Fibroblast of lung (primary cell): ENCODE measurements at regions not wholly inside any gene's neighbourhood (a gene's known extent, or its start where the extent isn't known, plus 50 kb on each side); places are given as distances from the start of the nearest gene placed in this dataset.

Source experiments
- EZH2 ChIP-seq: IDR thresholded peaks from 2 replicates; pipeline ENCODE4 v1.5.1; 2012; ENCODE audit warnings: low read length, control low read depth, mild to moderate bottlenecking; ENCODE audit errors: missing control alignments
- TF ChIP-seq, protein P1 (sequence below), 2 donors: IDR thresholded peaks in 1 of 2; conservative IDR thresholded peaks in 1 of 2; 1 replicate in 1 of 2; 2 replicates in 1 of 2; pipeline ENCODE4 v1.5.1; 2011 to 2012; ENCODE audit warnings: low read length in 2 of 2, control low read depth in 1 of 2, inconsistent platforms in 1 of 2, low read depth in 1 of 2, mild to moderate bottlenecking in 1 of 2

DNA sequence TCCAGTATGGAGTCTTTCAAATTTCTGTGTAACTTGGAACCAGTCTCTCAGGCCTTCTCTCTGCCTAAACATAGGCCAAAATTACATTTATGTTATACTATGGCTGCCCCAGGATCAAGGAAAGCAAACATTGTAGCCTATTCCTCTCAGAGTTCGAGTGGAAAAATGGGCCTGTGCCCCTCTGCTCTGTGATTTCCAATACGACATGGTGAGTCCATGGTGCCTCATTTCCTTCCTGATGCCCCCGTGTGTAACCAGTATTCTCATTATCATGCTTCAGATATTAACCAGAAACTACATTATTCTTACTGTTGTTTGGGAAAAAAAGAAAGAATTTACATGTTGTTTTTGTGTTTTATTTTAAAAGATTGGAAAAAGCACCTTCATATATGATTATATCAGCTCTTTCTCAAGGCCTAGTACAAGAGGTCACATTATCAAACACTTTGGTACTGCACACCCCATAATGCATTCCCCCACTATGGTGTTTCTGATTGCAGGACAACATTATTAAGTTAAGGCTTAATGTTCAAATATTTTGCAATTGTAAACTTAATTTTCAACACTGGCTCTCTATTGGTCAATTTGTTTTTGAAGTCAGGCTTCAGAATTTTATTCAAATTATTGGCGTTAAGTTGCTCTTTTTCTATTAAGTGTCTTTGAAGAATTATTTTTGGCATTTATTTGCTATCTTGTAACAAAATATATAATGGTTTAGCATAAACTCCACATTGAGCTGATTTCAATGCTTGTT, 151.8 kb upstream of the SLC27A6 start:
- TF ChIP-seq, protein P1, sequence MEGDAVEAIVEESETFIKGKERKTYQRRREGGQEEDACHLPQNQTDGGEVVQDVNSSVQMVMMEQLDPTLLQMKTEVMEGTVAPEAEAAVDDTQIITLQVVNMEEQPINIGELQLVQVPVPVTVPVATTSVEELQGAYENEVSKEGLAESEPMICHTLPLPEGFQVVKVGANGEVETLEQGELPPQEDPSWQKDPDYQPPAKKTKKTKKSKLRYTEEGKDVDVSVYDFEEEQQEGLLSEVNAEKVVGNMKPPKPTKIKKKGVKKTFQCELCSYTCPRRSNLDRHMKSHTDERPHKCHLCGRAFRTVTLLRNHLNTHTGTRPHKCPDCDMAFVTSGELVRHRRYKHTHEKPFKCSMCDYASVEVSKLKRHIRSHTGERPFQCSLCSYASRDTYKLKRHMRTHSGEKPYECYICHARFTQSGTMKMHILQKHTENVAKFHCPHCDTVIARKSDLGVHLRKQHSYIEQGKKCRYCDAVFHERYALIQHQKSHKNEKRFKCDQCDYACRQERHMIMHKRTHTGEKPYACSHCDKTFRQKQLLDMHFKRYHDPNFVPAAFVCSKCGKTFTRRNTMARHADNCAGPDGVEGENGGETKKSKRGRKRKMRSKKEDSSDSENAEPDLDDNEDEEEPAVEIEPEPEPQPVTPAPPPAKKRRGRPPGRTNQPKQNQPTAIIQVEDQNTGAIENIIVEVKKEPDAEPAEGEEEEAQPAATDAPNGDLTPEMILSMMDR (conservative IDR thresholded peaks at IDR 0.05 in 1 of 2, IDR thresholded peaks at IDR 0.05 in 1 of 2; ENCODE audit: low read depth in 1 of 2, low read length in 2 of 2), result no peak
- TF ChIP-seq EZH2, result no peak
